ENCODE measurements at regions not wholly inside any gene's neighbourhood (a gene's known extent, or its start where the extent isn't known, plus 50 kb on each side); places are given as distances from the start of the nearest gene placed in this dataset.

GRCh38 chr10:78749898-78750297 lies 318.9 kb upstream of the ZMIZ1 start:
- Mint-ChIP-seq H3K4me3 (no peak overlapping the region), H3K36me3 (peaks cover 6% of the 10 kb centered on the region), H3K27ac (no peak overlapping the region), H3K4me1 (no peaks in the 10 kb centered on the region), H3K9me3 (no peaks in the 10 kb centered on the region)
- peak; percentile 24 for ATAC-seq
- no peak for DNase-seq (ENCODE audit: low spot score in 2 of 2)

- no peak overlapping the region for H3K4me3 Mint-ChIP-seq
- no peak overlapping the region for H3K27ac Mint-ChIP-seq
- H3K9me3 Mint-ChIP-seq: no peaks in the 10 kb centered on the region
- H3K4me1 Mint-ChIP-seq: no peaks in the 10 kb centered on the region
- DNase-seq (ENCODE audit: low spot score in 2 of 2) (no peak), ATAC-seq (no peak)
- peaks cover 6% of the 10 kb centered on the region for H3K36me3 Mint-ChIP-seq
Observed at GRCh38 chr10:78750418-78750817, 318.3 kb upstream of the ZMIZ1 start.

- Mint-ChIP-seq H3K36me3 (peaks cover 6% of the 10 kb centered on the region), H3K4me1 (peaks cover 6% of the 10 kb centered on the region), H3K4me3 (no peak overlapping the region), H3K27ac (no peak overlapping the region), H3K9me3 (no peaks in the 10 kb centered on the region)
- DNase-seq (ENCODE audit: low spot score in 2 of 2) (no peak), ATAC-seq (no peak)
Observed at GRCh38 chr10:78751716-78752115, 317.1 kb upstream of the ZMIZ1 start.

- Mint-ChIP-seq H3K36me3 (peaks cover 6% of the 10 kb centered on the region), H3K27ac (no peak overlapping the region), H3K9me3 (no peaks in the 10 kb centered on the region), H3K4me1 (peaks cover 12% of the 10 kb centered on the region), H3K4me3 (no peak overlapping the region)
- no peak for DNase-seq (ENCODE audit: low spot score in 2 of 2)
- no peak for ATAC-seq
Observed at GRCh38 chr10:78752221-78752620, 316.5 kb upstream of the ZMIZ1 start.

- Mint-ChIP-seq H3K4me3 (no peak overlapping the region), H3K4me1 (peaks cover 13% of the 10 kb centered on the region), H3K27ac (no peak overlapping the region), H3K36me3 (peaks cover 6% of the 10 kb centered on the region), H3K9me3 (no peaks in the 10 kb centered on the region)
- DNase-seq (ENCODE audit: low spot score in 2 of 2) (no peak), ATAC-seq (no peak)
Observed at GRCh38 chr10:78752708-78753107, 316.1 kb upstream of the ZMIZ1 start.

GRCh38 chr10:78754269-78755062 lies 314.3 kb upstream of the ZMIZ1 start:
- no peak overlapping the region for H3K4me3 Mint-ChIP-seq
- no peak for ATAC-seq
- H3K36me3 Mint-ChIP-seq: peaks cover 6% of the 10 kb centered on the region
- no peak overlapping the region for H3K27ac Mint-ChIP-seq
- no peak for DNase-seq (ENCODE audit: low spot score in 2 of 2)
- no peaks in the 10 kb centered on the region for H3K9me3 Mint-ChIP-seq
- H3K4me1 Mint-ChIP-seq: peaks cover 23% of the 10 kb centered on the region

GRCh38 chr10:78755063-78755701 lies 313.6 kb upstream of the ZMIZ1 start:
- ATAC-seq (no peak), DNase-seq (ENCODE audit: low spot score in 2 of 2) (no peak)
- H3K36me3 Mint-ChIP-seq: peaks cover 6% of the 10 kb centered on the region
- no peaks in the 10 kb centered on the region for H3K9me3 Mint-ChIP-seq
- H3K27ac Mint-ChIP-seq: no peak overlapping the region
- H3K4me3 Mint-ChIP-seq: no peak overlapping the region
- peaks cover 30% of the 10 kb centered on the region for H3K4me1 Mint-ChIP-seq

GRCh38 chr10:78755877-78756455 lies 312.8 kb upstream of the ZMIZ1 start:
- Mint-ChIP-seq H3K9me3 (no peaks in the 10 kb centered on the region), H3K27ac (peak overlapping the region; percentile 46)

GRCh38 chr10:78756604-78757343 lies 312.0 kb upstream of the ZMIZ1 start:
- Mint-ChIP-seq H3K27ac (peak overlapping the region; percentile 46), H3K36me3 (no peaks in the 10 kb centered on the region), H3K4me3 (no peak overlapping the region), H3K9me3 (no peaks in the 10 kb centered on the region), H3K4me1 (peaks cover 33% of the 10 kb centered on the region)
- ATAC-seq (peak; percentile 67), DNase-seq (ENCODE audit: low spot score in 2 of 2) (no peak)

More at GRCh38 chr10:78755877-78756455, 312.8 kb upstream of the ZMIZ1 start:
- ATAC-seq: no peak
- peaks cover 5% of the 10 kb centered on the region for H3K36me3 Mint-ChIP-seq
- H3K4me3 Mint-ChIP-seq: no peak overlapping the region
- H3K4me1 Mint-ChIP-seq: peaks cover 33% of the 10 kb centered on the region
- DNase-seq (ENCODE audit: low spot score in 2 of 2): no peak

GRCh38 chr10:78757344-78757925 lies 311.3 kb upstream of the ZMIZ1 start:
- Mint-ChIP-seq H3K4me1 (peaks cover 33% of the 10 kb centered on the region), H3K36me3 (no peaks in the 10 kb centered on the region), H3K27ac (no peak overlapping the region), H3K9me3 (no peaks in the 10 kb centered on the region), H3K4me3 (no peak overlapping the region)
- no peak for ATAC-seq
- DNase-seq (ENCODE audit: low spot score in 2 of 2): no peak

GRCh38 chr10:78758176-78758575 lies 310.6 kb upstream of the ZMIZ1 start:
- no peak for DNase-seq (ENCODE audit: low spot score in 2 of 2)
- ATAC-seq: no peak
- Mint-ChIP-seq H3K4me3 (no peak overlapping the region), H3K36me3 (no peaks in the 10 kb centered on the region), H3K4me1 (peaks cover 41% of the 10 kb centered on the region), H3K27ac (peak overlapping the region; percentile 70), H3K9me3 (no peaks in the 10 kb centered on the region)

GRCh38 chr10:78759456-78760120 lies 309.2 kb upstream of the ZMIZ1 start:
- no peaks in the 10 kb centered on the region for H3K36me3 Mint-ChIP-seq
- H3K4me3 Mint-ChIP-seq: peak overlapping the region; percentile 10

GRCh38 chr10:78760463-78761310 lies 308.1 kb upstream of the ZMIZ1 start:
- ATAC-seq (no peak), DNase-seq (ENCODE audit: low spot score in 2 of 2) (no peak)
- peaks cover 63% of the 10 kb centered on the region for H3K4me1 Mint-ChIP-seq
- H3K36me3 Mint-ChIP-seq: no peaks in the 10 kb centered on the region
- no peak overlapping the region for H3K27ac Mint-ChIP-seq
- no peaks in the 10 kb centered on the region for H3K9me3 Mint-ChIP-seq
- no peak overlapping the region for H3K4me3 Mint-ChIP-seq

More at GRCh38 chr10:78759456-78760120, 309.2 kb upstream of the ZMIZ1 start:
- peak overlapping the region; percentile 70 for H3K27ac Mint-ChIP-seq
- peaks cover 55% of the 10 kb centered on the region for H3K4me1 Mint-ChIP-seq
- ATAC-seq (peak; percentile 42), DNase-seq (ENCODE audit: low spot score in 2 of 2) (no peak)
- H3K9me3 Mint-ChIP-seq: no peaks in the 10 kb centered on the region

- no peak overlapping the region for H3K4me3 Mint-ChIP-seq
- H3K27ac Mint-ChIP-seq: no peak overlapping the region
- H3K36me3 Mint-ChIP-seq: no peaks in the 10 kb centered on the region
- ATAC-seq (no peak), DNase-seq (ENCODE audit: low spot score in 2 of 2) (no peak)
- peaks cover 58% of the 10 kb centered on the region for H3K4me1 Mint-ChIP-seq
- H3K9me3 Mint-ChIP-seq: no peaks in the 10 kb centered on the region
Observed at GRCh38 chr10:78761311-78761781, 307.4 kb upstream of the ZMIZ1 start.
